SU-DHL-6 (cell line): ENCODE measurements at regions not wholly inside any gene's neighbourhood (a gene's known extent, or its start where the extent isn't known, plus 50 kb on each side); places are given as distances from the start of the nearest gene placed in this dataset.

Experiments used
- H2AFZ ChIP-seq: fragments of 200-600 bp; sonication (generic); 2 replicates; pipeline ENCODE4 v1.6.1; 2014; ENCODE audit warnings: low read depth, mild to moderate bottlenecking, moderate library complexity, mixed read lengths, antibody characterized with exemption, low read length; ENCODE audit not compliant: severe bottlenecking
- H3F3A ChIP-seq: fragments of 200-600 bp; shearing (Covaris generic); 2 replicates; pipeline ENCODE4 v1.6.0; 2016; ENCODE audit warnings: antibody characterized with exemption, mild to moderate bottlenecking; ENCODE audit not compliant: insufficient read depth
- H3K27ac ChIP-seq: fragments of 200-600 bp; sonication (generic); 2 replicates; pipeline ENCODE4 v1.5.1; 2016; ENCODE audit warnings: low read depth, mild to moderate bottlenecking, low read length, moderate library complexity, mixed read lengths
- H3K27me3 ChIP-seq: fragments of 200-600 bp; sonication (generic), shearing (Covaris generic); 2 replicates; pipeline ENCODE4 v1.6.0; 2014; ENCODE audit warnings: mild to moderate bottlenecking, low read length
- H3K36me3 ChIP-seq: fragments of 200-600 bp; sonication (generic); 2 replicates; pipeline ENCODE4 v1.6.1; 2014; ENCODE audit warnings: mild to moderate bottlenecking, low read length, mixed read lengths
- H3K4me2 ChIP-seq: fragments of 300-600, 200-600 bp; shearing (Covaris generic), sonication (generic); 2 replicates; pipeline ENCODE4 v1.6.0; 2014; ENCODE audit warnings: low read length, low read depth, mild to moderate bottlenecking; ENCODE audit not compliant: poor library complexity, severe bottlenecking
- H3K4me3 ChIP-seq: fragments of 200-600 bp; sonication (generic); 2 replicates; pipeline ENCODE4 v1.5.1; 2014; ENCODE audit warnings: antibody characterized with exemption, low read length, mild to moderate bottlenecking, mixed read lengths; ENCODE audit not compliant: insufficient read depth, poor library complexity, severe bottlenecking
- H3K79me2 ChIP-seq: fragments of 200-600 bp; sonication (generic); 2 replicates; pipeline ENCODE4 v1.6.1; 2014; ENCODE audit warnings: mild to moderate bottlenecking, low read length, moderate library complexity; ENCODE audit not compliant: insufficient read depth
- H3K9ac ChIP-seq: fragments of 200-600 bp; sonication (generic); 2 replicates; pipeline ENCODE4 v1.7.0; 2014; ENCODE audit warnings: mild to moderate bottlenecking, low read length
- H3K9me2 ChIP-seq: fragments of 200-600 bp; sonication (generic); replicated peaks from 2 replicates; pipeline ENCODE4 v1.6.1; 2014; ENCODE audit warnings: low read length; ENCODE audit not compliant: insufficient read depth
- H3K9me3 ChIP-seq: fragments of 200-600 bp; sonication (generic); 2 replicates; pipeline ENCODE4 v1.6.1; 2014; ENCODE audit warnings: low read length, mixed read lengths; ENCODE audit not compliant: insufficient read depth
- H4K20me1 ChIP-seq: fragments of 200-600 bp; sonication (generic); 2 replicates; pipeline ENCODE4 v1.6.1; 2014; ENCODE audit warnings: low read depth, mild to moderate bottlenecking, antibody characterized with exemption, low read length, moderate library complexity, mixed read lengths
- CTCF ChIP-seq: fragments of 200-600 bp; sonication (generic); IDR thresholded peaks from one replicate; pipeline ENCODE4 v1.5.1; 2017; ENCODE audit warnings: antibody characterized with exemption, mild to moderate bottlenecking, low read length, moderate library complexity; ENCODE audit not compliant: insufficient read depth, poor library complexity, severe bottlenecking
- EZH2phosphoT487 ChIP-seq: fragments of 200-600 bp; sonication (generic), shearing (Covaris generic); conservative IDR thresholded peaks from 2 replicates; pipeline ENCODE4 v1.6.1; 2018; ENCODE audit warnings: mild to moderate bottlenecking, antibody characterized with exemption, low read length, moderate library complexity, mixed read lengths

GRCh38 chr17:33497623-33498022, 204.5 kb upstream of the ASIC2 start:
- Histone ChIP-seq H3K9me3 (no peaks in the 10 kb centered on the region), H3K36me3 (no peaks in the 10 kb centered on the region), H4K20me1 (no peaks in the 10 kb centered on the region), H3K9ac (no peak overlapping the region), H3K4me2 (no peak overlapping the region), H3K9me2 (no peaks in the 10 kb centered on the region), H3K27me3 (no peaks in the 10 kb centered on the region), H3K4me3 (no peak overlapping the region), H3F3A (no peaks in the 10 kb centered on the region), H3K79me2 (no peaks in the 10 kb centered on the region), H3K27ac (no peak overlapping the region), H2AFZ (no peak overlapping the region)
- no peak for TF ChIP-seq CTCF
- no peak for TF ChIP-seq EZH2phosphoT487

GRCh38 chr17:33498069-33498468, 205.0 kb upstream of the ASIC2 start:
- no peak overlapping the region for H3K9ac ChIP-seq
- H3K27ac ChIP-seq, result no peak overlapping the region
- H3K4me3 ChIP-seq, result no peak overlapping the region
- H3K27me3 ChIP-seq, result no peaks in the 10 kb centered on the region
- H3K9me2 ChIP-seq, result no peaks in the 10 kb centered on the region
- H2AFZ ChIP-seq, result no peak overlapping the region
- H3K9me3 ChIP-seq, result no peaks in the 10 kb centered on the region
- H3K79me2 ChIP-seq, result no peaks in the 10 kb centered on the region
- H3K4me2 ChIP-seq, result no peak overlapping the region
- H3F3A ChIP-seq, result no peaks in the 10 kb centered on the region
- H4K20me1 ChIP-seq, result no peaks in the 10 kb centered on the region
- no peaks in the 10 kb centered on the region for H3K36me3 ChIP-seq
- TF ChIP-seq CTCF (no peak), EZH2phosphoT487 (no peak)

GRCh38 chr17:33499040-33499439, 205.9 kb upstream of the ASIC2 start:
- no peaks in the 10 kb centered on the region for H3K36me3 ChIP-seq
- no peaks in the 10 kb centered on the region for H4K20me1 ChIP-seq

More at GRCh38 chr17:33499040-33499439, 205.9 kb upstream of the ASIC2 start:
- no peaks in the 10 kb centered on the region for H3K9me2 ChIP-seq
- no peak overlapping the region for H3K27ac ChIP-seq
- no peak overlapping the region for H3K9ac ChIP-seq
- no peaks in the 10 kb centered on the region for H3K27me3 ChIP-seq
- no peak overlapping the region for H2AFZ ChIP-seq
- H3K4me2 ChIP-seq, result no peak overlapping the region
- no peaks in the 10 kb centered on the region for H3K79me2 ChIP-seq
- no peak overlapping the region for H3K4me3 ChIP-seq
- TF ChIP-seq CTCF (no peak), EZH2phosphoT487 (no peak)
- H3K9me3 ChIP-seq, result no peaks in the 10 kb centered on the region
- H3F3A ChIP-seq, result no peaks in the 10 kb centered on the region
